GM12865 (cell line): ENCODE measurements at regions not wholly inside any gene's neighbourhood (a gene's known extent, or its start where the extent isn't known, plus 50 kb on each side); places are given as distances from the start of the nearest gene placed in this dataset.

Source experiments
- DNase-seq: peaks from one replicate; pipeline ENCODE4 v3.0.0; 2010; ENCODE audit warnings: low read depth
- H3K4me3 ChIP-seq: 2 replicates; pipeline ENCODE4 v1.5.1; 2011; ENCODE audit warnings: mild to moderate bottlenecking, low read depth, low read length, control low read depth
- TF ChIP-seq, protein P1 (sequence below): IDR thresholded peaks from 2 replicates; pipeline ENCODE4 v1.5.1; 2011; ENCODE audit warnings: low read length, control low read depth, low read depth, inconsistent platforms; ENCODE audit not compliant: insufficient read depth; ENCODE audit errors: missing control alignments

DNA sequence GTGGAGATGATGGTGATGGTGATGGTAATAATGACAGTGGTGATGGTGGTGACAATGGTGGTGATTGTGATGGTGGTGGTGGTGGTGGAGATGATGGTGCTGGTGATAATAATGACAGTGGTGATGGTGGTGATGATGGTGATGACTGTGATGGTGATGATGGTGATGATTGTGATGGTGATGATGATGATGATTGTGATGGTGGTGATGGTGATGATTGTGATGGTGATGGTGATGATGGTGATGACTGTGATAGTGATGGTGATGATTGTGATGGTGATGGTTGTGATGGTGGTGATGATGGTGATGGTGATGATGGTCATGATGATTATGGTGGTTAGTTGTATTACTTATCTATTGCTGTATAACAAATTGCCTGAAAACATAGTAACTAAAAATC lies 108.9 kb upstream of the NKX1-1 start:
- TF ChIP-seq, protein P1, sequence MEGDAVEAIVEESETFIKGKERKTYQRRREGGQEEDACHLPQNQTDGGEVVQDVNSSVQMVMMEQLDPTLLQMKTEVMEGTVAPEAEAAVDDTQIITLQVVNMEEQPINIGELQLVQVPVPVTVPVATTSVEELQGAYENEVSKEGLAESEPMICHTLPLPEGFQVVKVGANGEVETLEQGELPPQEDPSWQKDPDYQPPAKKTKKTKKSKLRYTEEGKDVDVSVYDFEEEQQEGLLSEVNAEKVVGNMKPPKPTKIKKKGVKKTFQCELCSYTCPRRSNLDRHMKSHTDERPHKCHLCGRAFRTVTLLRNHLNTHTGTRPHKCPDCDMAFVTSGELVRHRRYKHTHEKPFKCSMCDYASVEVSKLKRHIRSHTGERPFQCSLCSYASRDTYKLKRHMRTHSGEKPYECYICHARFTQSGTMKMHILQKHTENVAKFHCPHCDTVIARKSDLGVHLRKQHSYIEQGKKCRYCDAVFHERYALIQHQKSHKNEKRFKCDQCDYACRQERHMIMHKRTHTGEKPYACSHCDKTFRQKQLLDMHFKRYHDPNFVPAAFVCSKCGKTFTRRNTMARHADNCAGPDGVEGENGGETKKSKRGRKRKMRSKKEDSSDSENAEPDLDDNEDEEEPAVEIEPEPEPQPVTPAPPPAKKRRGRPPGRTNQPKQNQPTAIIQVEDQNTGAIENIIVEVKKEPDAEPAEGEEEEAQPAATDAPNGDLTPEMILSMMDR, result no peak
- no peak overlapping the region for H3K4me3 ChIP-seq
- no peak for DNase-seq

DNA sequence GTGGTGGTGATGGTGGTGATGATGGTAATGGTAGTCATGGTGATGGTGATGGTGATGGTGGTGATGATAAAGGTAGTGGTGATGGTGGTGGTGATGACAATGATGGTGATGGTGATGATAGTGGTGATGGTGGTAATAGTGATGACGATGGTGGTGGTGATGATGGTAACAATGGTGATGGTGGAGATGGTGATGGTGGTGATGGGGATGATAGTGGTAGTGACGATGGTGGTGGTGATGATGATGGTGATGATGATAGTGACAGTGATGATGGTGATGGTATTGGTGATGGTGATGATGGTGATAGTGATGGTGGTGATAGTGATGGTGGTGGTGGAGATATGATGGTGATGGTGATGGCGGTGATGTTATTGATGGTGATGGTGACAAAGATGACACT lies 108.4 kb upstream of the NKX1-1 start:
- TF ChIP-seq, protein P1, result no peak
- no peak overlapping the region for H3K4me3 ChIP-seq
- DNase-seq, result no peak

- DNase-seq, result no peak
- TF ChIP-seq, protein P1, result no peak
- H3K4me3 ChIP-seq, result no peak overlapping the region
Measured at GRCh38 chr4:1513936-1514483, 107.8 kb upstream of the NKX1-1 start.

DNA sequence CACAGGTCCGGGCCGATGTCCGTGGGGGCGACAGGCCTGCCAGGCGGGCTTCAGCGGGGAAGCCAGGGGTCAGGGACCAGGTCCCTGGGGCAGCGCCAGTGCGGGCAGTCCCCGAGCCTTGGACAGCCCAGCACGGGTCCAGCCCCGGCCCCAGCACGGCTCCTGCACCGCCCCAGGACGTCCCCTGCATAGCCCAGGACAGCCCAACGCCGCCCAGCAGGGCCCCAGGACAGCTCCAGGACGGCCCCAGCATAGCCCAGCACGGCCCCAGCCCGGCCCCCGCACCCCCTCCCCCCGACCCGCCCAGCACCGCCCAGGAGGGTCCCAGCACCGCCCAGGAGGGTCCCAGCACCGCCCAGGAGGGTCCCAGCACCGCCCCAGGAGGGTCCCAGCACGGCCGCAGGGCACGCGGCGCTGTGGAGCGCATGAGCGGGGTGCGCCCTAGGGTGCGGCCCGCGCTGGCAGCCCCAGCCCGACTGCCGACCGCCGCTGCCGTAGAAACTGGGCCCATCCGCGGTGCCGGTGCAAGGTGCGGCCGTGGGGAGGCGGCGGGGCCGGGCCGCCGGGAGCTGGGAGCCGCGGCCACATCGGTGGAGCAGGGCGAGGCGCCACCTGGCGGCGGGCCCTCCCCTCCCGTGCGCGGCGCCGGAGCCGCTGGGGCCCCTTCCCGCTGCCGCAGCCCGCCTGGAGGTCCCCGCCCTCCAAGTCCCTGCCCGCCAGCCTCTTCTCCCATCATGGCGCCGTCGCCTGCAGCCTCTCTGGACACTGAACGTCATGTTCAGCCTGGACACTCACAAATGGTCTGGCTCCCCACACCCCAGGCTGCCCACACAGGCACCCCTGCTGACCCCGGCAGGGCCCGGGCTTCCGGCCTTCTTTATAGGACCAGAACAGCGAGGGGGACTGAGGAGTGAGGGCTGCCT lies 106.8 kb upstream of the NKX1-1 start:
- DNase-seq, result no peak
- H3K4me3 ChIP-seq, result no peak overlapping the region
- TF ChIP-seq, protein P1, result no peak

DNA sequence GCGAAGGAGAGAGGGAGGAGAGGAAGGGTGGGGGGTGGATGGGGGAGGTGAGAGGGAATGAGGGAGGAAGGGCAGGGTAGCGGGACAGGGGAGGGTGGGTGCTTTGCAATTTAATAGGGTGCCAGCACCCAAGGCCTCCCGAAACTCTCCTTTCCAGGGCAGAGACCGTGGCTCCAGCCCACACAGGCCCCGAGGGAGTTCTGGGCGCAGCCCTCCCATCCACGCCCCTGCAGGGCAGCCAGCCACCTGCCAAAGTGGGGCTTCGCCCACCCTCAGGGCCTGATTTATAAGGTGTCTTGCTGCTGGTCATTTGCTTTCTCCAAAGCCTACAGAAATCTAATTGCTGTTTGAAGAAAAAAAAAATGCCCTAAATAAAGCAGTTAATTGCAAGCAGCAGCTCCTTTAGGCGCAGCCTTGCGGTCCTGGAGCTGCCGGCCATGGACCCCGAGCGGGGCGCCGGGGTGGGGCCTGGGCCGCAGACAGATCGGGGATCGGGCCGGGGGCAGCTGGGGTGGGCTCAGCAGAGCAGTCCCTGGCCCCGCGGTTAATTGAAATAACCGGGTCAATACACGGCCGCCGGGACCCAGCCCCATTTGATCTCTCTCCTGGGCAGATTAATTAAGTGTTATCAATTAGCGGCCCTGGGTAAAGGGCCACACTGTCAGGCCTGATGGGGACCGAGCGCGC lies 106.0 kb upstream of the NKX1-1 start:
- DNase-seq, result no peak
- no peak overlapping the region for H3K4me3 ChIP-seq

GRCh38 chr4:1511441-1512041 lies 105.3 kb upstream of the NKX1-1 start:
- TF ChIP-seq, protein P1, result no peak
- no peak overlapping the region for H3K4me3 ChIP-seq
- peak; percentile 3 for DNase-seq

More for the DNA sequence above, 106.0 kb upstream of the NKX1-1 start:
- TF ChIP-seq, protein P1, result no peak
